SK-N-SH (cell line): ENCODE measurements at regions not wholly inside any gene's neighbourhood (a gene's known extent, or its start where the extent isn't known, plus 50 kb on each side); places are given as distances from the start of the nearest gene placed in this dataset.

Experiments used
- CTCF ChIA-PET: fragments of 300-600, 350-600 bp; formaldehyde crosslinking; extraction: SDS; loops from one replicate; lab custom pipeline; 2021; lab: Yijun Ruan, JAX
- POLR2A ChIA-PET: fragments of 350-600 bp; sonication (Branson Sonifier 250); formaldehyde crosslinking; extraction: SDS; loops from one replicate; lab custom pipeline; 2020; ENCODE audit warnings: antibody characterized with exemption, inconsistent platforms; lab: Yijun Ruan, JAX
- DNase-seq: peaks from one replicate; pipeline ENCODE4 v3.0.0; 2012
- H2AFZ ChIP-seq: fragments of 200-600 bp; sonication (generic); 2 replicates; pipeline ENCODE4 v1.8.1; 2016; ENCODE audit warnings: antibody characterized with exemption, mild to moderate bottlenecking, low read depth
- H3F3A ChIP-seq: fragments of 200-600 bp; sonication (generic); replicated peaks from 2 replicates; pipeline ENCODE3; 2016; ENCODE audit warnings: antibody characterized with exemption, mild to moderate bottlenecking; ENCODE audit not compliant: insufficient read depth
- H3K27ac ChIP-seq, 2 experiments: fragments of 200-500 bp in 1 of 2; fragments of 200-600 bp in 1 of 2; sonication (Bioruptor generic) in 1 of 2; sonication (generic), shearing (Covaris generic) in 1 of 2; 2 replicates each; pipeline versions ENCODE4 v1.5.1 to v1.6.1; 2014 to 2016; ENCODE audit warnings: low read depth in 2 of 2, inconsistent platforms in 1 of 2, low read length in 1 of 2, mild to moderate bottlenecking in 1 of 2, mixed read lengths in 1 of 2
- H3K27me3 ChIP-seq: fragments of 200-600 bp; sonication (generic), shearing (Covaris generic); 2 replicates; pipeline ENCODE4 v1.6.1; 2016; ENCODE audit warnings: mixed run types; ENCODE audit not compliant: insufficient read depth
- H3K36me3 ChIP-seq, 2 experiments: fragments of 200-500 bp in 1 of 2; fragments of 200-600 bp in 1 of 2; sonication (Bioruptor generic) in 1 of 2; sonication (generic) in 1 of 2; replicated peaks in 1 of 2; 2 replicates each; pipeline versions ENCODE3 to v1.5.1; 2014 to 2016; ENCODE audit warnings: low read length in 1 of 2, mild to moderate bottlenecking in 1 of 2; ENCODE audit not compliant: insufficient read depth in 2 of 2, control insufficient read depth in 1 of 2
- H3K4me1 ChIP-seq, 2 experiments: fragments of 200-500 bp in 1 of 2; fragments of 200-600 bp in 1 of 2; sonication (Bioruptor generic) in 1 of 2; sonication (generic), shearing (Covaris generic) in 1 of 2; 2 replicates each; pipeline versions ENCODE4 v1.5.1 to v1.6.1; 2014 to 2016; ENCODE audit warnings: low read depth in 1 of 2, low read length in 1 of 2, mixed run types in 1 of 2; ENCODE audit not compliant: insufficient read depth in 2 of 2, control insufficient read depth in 1 of 2
- H3K4me2 ChIP-seq: fragments of 200-600 bp; sonication (generic), shearing (Covaris generic); 2 replicates; pipeline ENCODE4 v1.6.1; 2017; ENCODE audit warnings: mixed run types
- H3K4me3 ChIP-seq, 2 experiments: fragments of 200-500 bp in 1 of 2; fragments of 200-600 bp in 1 of 2; sonication (Bioruptor generic) in 1 of 2; sonication (generic), shearing (Covaris generic) in 1 of 2; 2 replicates each; pipeline versions ENCODE4 v1.5.1 to v1.8.1; 2014 to 2016; ENCODE audit warnings: low read depth in 2 of 2, inconsistent platforms in 1 of 2, low read length in 1 of 2, mild to moderate bottlenecking in 1 of 2, mixed read lengths in 1 of 2, moderate library complexity in 1 of 2
- H3K79me2 ChIP-seq: fragments of 200-600 bp; sonication (generic); 2 replicates; pipeline ENCODE4 v1.8.1; 2017; ENCODE audit warnings: mild to moderate bottlenecking; ENCODE audit not compliant: insufficient read depth
- H3K9ac ChIP-seq: fragments of 200-600 bp; sonication (generic); 2 replicates; pipeline ENCODE4 v1.6.1; 2017; ENCODE audit warnings: mixed run types
- H3K9me2 ChIP-seq: fragments of 200-600 bp; sonication (generic); 2 replicates; pipeline ENCODE4 v1.6.1; 2017; ENCODE audit warnings: mixed run types
- H3K9me3 ChIP-seq: fragments of 200-600 bp; sonication (generic); 2 replicates; pipeline ENCODE4 v1.6.1; 2017; ENCODE audit warnings: mixed run types, mild to moderate bottlenecking, moderate library complexity
- H4K20me1 ChIP-seq: fragments of 200-600 bp; sonication (generic); 2 replicates; pipeline ENCODE4 v1.6.1; 2017; ENCODE audit warnings: mild to moderate bottlenecking, mixed run types; ENCODE audit not compliant: insufficient read depth
- CHD2 ChIP-seq: fragments of 150-350 bp; IDR thresholded peaks from 2 replicates; pipeline ENCODE4 v1.6.1; 2018; ENCODE audit warnings: low read length; ENCODE audit not compliant: partially characterized antibody
- CTCF ChIP-seq: fragments of 200-600 bp; sonication (generic); IDR thresholded peaks from 2 replicates; pipeline ENCODE4 v1.6.1; 2017; ENCODE audit warnings: antibody characterized with exemption, mild to moderate bottlenecking, moderate library complexity
- FOXM1 ChIP-seq: IDR thresholded peaks from 2 replicates; pipeline ENCODE4 v1.4.0; 2012; ENCODE audit warnings: low read depth, mild to moderate bottlenecking
- IRF3 ChIP-seq: fragments of 150-350 bp; IDR thresholded peaks from 2 replicates; pipeline ENCODE4 v1.6.1; 2016; ENCODE audit warnings: mild to moderate bottlenecking, low read depth, low read length
- MXI1 ChIP-seq: IDR thresholded peaks from 2 replicates; pipeline ENCODE4 v1.6.1; 2012; ENCODE audit warnings: mild to moderate bottlenecking, low read depth, low read length, improper control_type of control experiment
- RAD21 ChIP-seq: IDR thresholded peaks from 2 replicates; pipeline ENCODE4 v1.6.1; 2012; ENCODE audit warnings: mild to moderate bottlenecking, low read length
- RCOR1 ChIP-seq: fragments of 150-350 bp; IDR thresholded peaks from 2 replicates; pipeline ENCODE4 v1.6.1; 2017; ENCODE audit warnings: antibody characterized with exemption, low read length
- RFX5 ChIP-seq: IDR thresholded peaks from 2 replicates; pipeline ENCODE4 v1.6.1; 2012; ENCODE audit warnings: mild to moderate bottlenecking, improper control_type of control experiment, low read length
- TCF12 ChIP-seq: IDR thresholded peaks from 2 replicates; pipeline ENCODE4 v1.4.0; 2012
- TEAD4 ChIP-seq: IDR thresholded peaks from 2 replicates; pipeline ENCODE4 v1.4.0; 2012; ENCODE audit warnings: mild to moderate bottlenecking, borderline replicate concordance; ENCODE audit not compliant: insufficient read depth
- WGBS: methylation state at CpG from one replicate; pipeline ENCODE4 v1.1.6; 2017; ENCODE audit warnings: low lambda C conversion rate; 5-methylcytosine and 5-hydroxymethylcytosine counted together

GRCh38 chr5:141753143-141753970 is 71.3 kb upstream of the ARAP3 start (continued):
- TF ChIP-seq IRF3 (no peak), CTCF (no peak), TCF12 (no peak), CHD2 (no peak)

GRCh38 chr5:141747152-141748141 is 65.4 kb upstream of the ARAP3 start:
- Histone ChIP-seq H3K27ac (peak overlapping the region in 1 of 2 experiments; percentile 89; a peak in 2 of 4 replicates), H3K9ac (no peak overlapping the region), H3F3A (no peaks in the 10 kb centered on the region), H3K9me2 (no peaks in the 10 kb centered on the region), H3K36me3 (no peaks in the 10 kb centered on the region), H3K4me1 (peaks cover 0 to 38% of the 10 kb centered on the region in 2 experiments; a peak in 2 of 4 replicates), H4K20me1 (no peaks in the 10 kb centered on the region), H3K4me3 (no peak overlapping the region), H2AFZ (no peak overlapping the region), H3K4me2 (no peak overlapping the region), H3K9me3 (no peaks in the 10 kb centered on the region), H3K27me3 (no peaks in the 10 kb centered on the region; the same call in 1 of the 2 replicates), H3K79me2 (no peaks in the 10 kb centered on the region)
- ChIA-PET POLR2A (interaction anchor here (1.0 kb wide), 1 partner anchor 8 kb away, joined by 3 read pairs; no protein-coding TSS in a partner anchor), CTCF (interaction anchor here (0.5 to 3.3 kb wide), 11 partner anchors 10 to 317 kb away, joined by 3 to 13 read pairs (median 5); partner anchors contain the start of gene PCDH1)
- 11% methylated on average over 10 of the region's 11 CpGs for WGBS
- DNase-seq, result peak; percentile 91
- TF ChIP-seq FOXM1 (no peak), CHD2 (peak; percentile 48), TEAD4 (no peak), RFX5 (peak; percentile 35; the same call in 1 of the 2 replicates), RCOR1 (0 out of 2 replicates have a peak, but pooled peaks have one; percentile 21), RAD21 (peak; percentile 14; the same call in 1 of the 2 replicates), MXI1 (peak; percentile 72)
